Tibial nerve (tissue), 4 donors: ENCODE measurements at regions not wholly inside any gene's neighbourhood (a gene's known extent, or its start where the extent isn't known, plus 50 kb on each side); places are given as distances from the start of the nearest gene placed in this dataset.

Experiments used
- DNase-seq, 2 donors: peaks; one replicate each; pipeline ENCODE4 v3.0.0-alpha.2; 2019; ENCODE audit warnings: low spot score in 2 of 2
- H3K27ac ChIP-seq, 4 donors: fragments of 200-600 bp; sonication (generic) in 3 of 4; one replicate each; pipeline ENCODE4 v1.5.1; 2017 to 2019; ENCODE audit warnings: mild to moderate bottlenecking in 1 of 4
- H3K27me3 ChIP-seq, 2 donors: fragments of 200-600 bp; sonication (generic) in 1 of 2; one replicate each; pipeline versions ENCODE4 v1.5.1 to v1.6.0; 2017 to 2019
- H3K36me3 ChIP-seq, 3 donors: fragments of 200-600 bp; sonication (generic); one replicate each; pipeline ENCODE4 v1.5.1; 2018 to 2019
- H3K4me1 ChIP-seq, 4 donors: fragments of 200-600 bp; sonication (generic) in 3 of 4; one replicate each; pipeline ENCODE4 v1.5.1; 2017 to 2019
- H3K4me3 ChIP-seq, 4 donors: fragments of 200-600 bp; sonication (generic) in 3 of 4; one replicate each; pipeline ENCODE4 v1.5.1; 2017 to 2019; ENCODE audit warnings: mild to moderate bottlenecking in 1 of 4, moderate library complexity in 1 of 4
- H3K9me3 ChIP-seq, 4 donors: fragments of 200-600 bp; sonication (generic) in 3 of 4; one replicate each; pipeline ENCODE4 v1.5.1; 2017 to 2019
- CTCF ChIP-seq, 5 experiments: fragments of 200-600 bp in 3 of 5; fragments of 450-650 bp in 2 of 5; sonication (generic) in 3 of 5; IDR thresholded peaks; one replicate each; pipeline ENCODE4 v1.5.1; 2016 to 2019; ENCODE audit warnings: antibody characterized with exemption in 5 of 5, mild to moderate bottlenecking in 3 of 5, moderate library complexity in 2 of 5
- EP300 ChIP-seq, 2 donors: sonication (generic); formaldehyde crosslinking; IDR thresholded peaks; one replicate each; pipeline ENCODE4 v1.6.1; 2017; ENCODE audit warnings: antibody characterized with exemption in 2 of 2, mild to moderate bottlenecking in 1 of 2
- POLR2A ChIP-seq, 2 donors: fragments of 450-650 bp; IDR thresholded peaks; one replicate each; pipeline ENCODE4 v1.6.1; 2017; ENCODE audit warnings: antibody characterized with exemption in 2 of 2, mild to moderate bottlenecking in 2 of 2, moderate library complexity in 2 of 2
- WGBS, 2 donors: methylation state at CpG; one replicate each; pipeline ENCODE4 v1.1.5; 2018; 5-methylcytosine and 5-hydroxymethylcytosine counted together

- no peaks in the 10 kb centered on the region for H3K27me3 ChIP-seq
- H3K4me1 ChIP-seq, result peaks cover 0 to 3% (median 0%) of the 10 kb centered on the region in 4 donors
- no peaks in the 10 kb centered on the region for H3K36me3 ChIP-seq
- no peak overlapping the region for H3K4me3 ChIP-seq
- DNase-seq, result no peak
- H3K9me3 ChIP-seq, result peaks cover 0 to 4% (median 0%) of the 10 kb centered on the region in 4 donors
- H3K27ac ChIP-seq, result no peak overlapping the region
- TF ChIP-seq POLR2A (IDR thresholded peaks at IDR 0.05) (no peak), EP300 (IDR thresholded peaks at IDR 0.05) (no peak), CTCF (IDR thresholded peaks at IDR 0.05) (no peak)
- 85 to 96% methylated on average over 3 of the region's 3 CpGs for WGBS, 2 donors
These were observed 290.3 kb upstream of the ID2 start for GRCh38 chr2:8391584-8391983.

DNA sequence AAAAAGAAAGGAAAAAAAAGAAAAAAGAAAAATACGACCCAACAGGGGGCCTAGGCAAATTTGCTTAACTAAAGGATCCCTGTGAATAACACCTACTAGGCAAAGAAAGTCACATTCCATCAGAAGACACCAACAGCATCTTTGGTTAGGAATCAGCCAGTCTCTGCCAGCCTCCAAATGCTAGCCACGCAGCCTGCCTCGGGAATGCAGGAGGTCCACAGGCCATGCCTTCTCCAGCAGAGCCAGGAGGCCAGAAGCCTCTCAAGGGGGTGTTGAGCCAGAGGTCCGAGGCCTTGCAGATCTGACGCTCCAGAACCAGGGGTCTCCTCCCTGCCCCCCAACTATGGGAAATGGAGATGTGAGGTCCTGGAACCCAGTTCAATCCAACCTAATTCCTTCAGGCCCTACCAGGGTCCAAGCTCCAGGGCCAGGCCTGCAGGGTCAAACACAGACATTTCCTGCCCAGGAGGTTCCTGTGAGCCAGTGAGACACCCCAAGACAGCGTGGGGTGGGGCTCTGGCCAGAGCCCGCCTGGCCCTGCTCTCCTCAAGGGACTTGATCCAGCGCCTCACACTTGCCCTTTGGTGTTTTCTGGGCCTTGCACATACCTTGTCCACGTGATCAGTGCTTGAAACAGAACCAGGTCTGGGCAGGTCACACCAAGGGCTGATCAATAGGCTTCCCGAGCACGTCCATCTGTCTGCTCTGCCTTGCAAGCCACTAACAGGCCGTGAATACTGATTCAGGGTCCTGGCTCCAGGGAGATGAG lies 289.6 kb upstream of the ID2 start:
- no peak for DNase-seq
- H3K4me1 ChIP-seq, result peaks cover 0 to 3% (median 0%) of the 10 kb centered on the region in 4 donors
- TF ChIP-seq POLR2A (IDR thresholded peaks at IDR 0.05) (no peak), EP300 (IDR thresholded peaks at IDR 0.05) (no peak), CTCF (IDR thresholded peaks at IDR 0.05) (no peak)
- no peaks in the 10 kb centered on the region for H3K36me3 ChIP-seq
- peaks cover 0 to 4% (median 0%) of the 10 kb centered on the region in 4 donors for H3K9me3 ChIP-seq
- no peaks in the 10 kb centered on the region for H3K27me3 ChIP-seq
- H3K4me3 ChIP-seq, result no peak overlapping the region
- WGBS, 2 donors, result 92% methylated on average over 10 to 12 of the region's 12 CpGs
- H3K27ac ChIP-seq, result no peak overlapping the region

DNA sequence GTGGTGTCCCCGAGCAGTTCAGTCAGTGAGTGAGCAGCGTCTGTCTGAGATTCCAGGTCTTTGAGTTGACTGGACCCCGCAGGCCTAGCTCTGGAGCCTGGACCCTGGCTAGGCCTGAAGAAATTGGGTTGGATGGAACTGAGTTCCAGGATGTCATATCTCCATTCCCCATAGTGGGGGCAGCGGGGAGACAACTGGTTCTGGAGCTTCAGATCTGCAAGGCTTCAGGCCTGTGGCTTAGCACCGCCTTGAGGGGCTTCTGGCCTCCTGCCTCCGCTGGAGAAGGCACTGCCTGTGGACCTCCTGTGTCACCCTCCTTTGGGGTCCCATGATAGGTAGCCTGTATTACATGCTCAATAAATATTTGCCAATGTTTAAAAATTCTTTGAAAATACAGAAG lies 288.4 kb upstream of the ID2 start:
- no peaks in the 10 kb centered on the region for H3K27me3 ChIP-seq
- no peaks in the 10 kb centered on the region for H3K36me3 ChIP-seq
- no peak overlapping the region for H3K4me3 ChIP-seq
- WGBS, 2 donors, result 90 to 100% methylated on average over 5 to 6 of the region's 6 CpGs
- no peak overlapping the region for H3K27ac ChIP-seq
- TF ChIP-seq CTCF (IDR thresholded peaks at IDR 0.05) (no peak), POLR2A (IDR thresholded peaks at IDR 0.05) (no peak), EP300 (IDR thresholded peaks at IDR 0.05) (no peak)
- DNase-seq, result no peak
- no peaks in the 10 kb centered on the region for H3K9me3 ChIP-seq
- peaks cover 0 to 3% (median 0%) of the 10 kb centered on the region in 4 donors for H3K4me1 ChIP-seq

DNA sequence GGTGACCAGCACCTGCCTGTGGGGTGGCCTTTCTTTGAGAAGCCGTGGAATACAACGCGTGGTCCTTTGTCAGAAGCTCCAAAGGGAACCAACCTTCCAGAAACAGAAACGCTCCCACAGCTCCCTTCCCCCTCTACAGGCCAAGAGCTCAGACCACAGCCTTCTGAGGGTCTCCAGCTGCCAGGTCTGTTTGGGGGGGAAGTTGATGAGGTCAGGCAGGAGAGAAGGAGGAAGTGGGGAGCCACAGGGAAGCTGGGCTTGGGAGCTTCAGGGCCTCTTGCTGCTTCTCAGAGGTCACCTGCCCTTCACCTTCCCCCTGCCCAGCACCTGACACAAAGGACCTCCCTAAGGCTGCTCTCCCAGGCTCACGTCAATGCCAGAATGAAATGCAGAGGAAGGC lies 287.7 kb upstream of the ID2 start:
- Histone ChIP-seq H3K4me1 (peaks cover 0 to 3% (median 0%) of the 10 kb centered on the region in 4 donors), H3K27me3 (no peaks in the 10 kb centered on the region), H3K36me3 (no peaks in the 10 kb centered on the region), H3K4me3 (no peak overlapping the region), H3K27ac (no peak overlapping the region), H3K9me3 (no peaks in the 10 kb centered on the region)
- no peak for DNase-seq
- no peak for TF ChIP-seq CTCF (IDR thresholded peaks at IDR 0.05)
- TF ChIP-seq EP300 (IDR thresholded peaks at IDR 0.05), result no peak
- no peak for TF ChIP-seq POLR2A (IDR thresholded peaks at IDR 0.05)
- WGBS, 2 donors, result 85 to 95% methylated on average over 4 to 5 of the region's 5 CpGs

DNA sequence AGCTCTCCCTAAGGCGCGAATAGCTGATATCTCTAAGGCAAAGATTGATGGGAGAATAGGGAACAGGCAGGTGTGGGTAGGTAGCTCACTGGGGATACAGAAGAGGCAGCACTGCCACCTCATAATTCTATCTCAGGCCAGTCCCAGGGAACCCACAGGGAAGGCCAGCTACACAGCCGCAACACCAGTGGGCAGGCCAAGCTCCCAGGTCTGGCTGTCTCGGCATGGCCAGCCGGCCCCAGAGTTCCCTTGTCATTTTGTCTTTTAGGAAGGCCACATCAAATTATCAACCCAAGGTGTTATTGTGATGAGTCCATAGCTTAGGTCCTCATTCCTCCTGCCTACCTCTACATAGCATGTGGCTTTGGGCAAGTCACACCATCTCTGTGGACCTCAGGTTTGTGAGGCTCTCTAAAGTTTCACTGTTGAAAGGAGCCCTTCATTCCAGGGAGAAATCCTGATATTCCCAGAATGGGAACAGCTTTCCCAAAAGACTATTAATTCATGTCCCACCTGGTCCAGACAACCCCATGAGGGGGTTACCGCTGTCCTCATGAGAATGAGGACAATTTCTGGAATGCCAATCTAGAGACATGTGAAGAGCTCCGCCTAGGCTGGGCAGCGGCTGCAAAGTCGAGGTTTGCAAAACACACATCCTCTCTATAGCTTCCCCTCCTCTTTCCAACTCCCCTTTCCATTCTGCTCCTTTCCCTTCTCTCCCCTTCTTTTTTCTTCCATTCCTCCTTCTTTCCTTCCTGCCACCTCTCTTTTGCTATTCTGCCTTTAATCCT lies 287.1 kb upstream of the ID2 start:
- no peak overlapping the region for H3K4me3 ChIP-seq
- TF ChIP-seq POLR2A (IDR thresholded peaks at IDR 0.05) (no peak), CTCF (IDR thresholded peaks at IDR 0.05) (no peak), EP300 (IDR thresholded peaks at IDR 0.05) (no peak)
- no peaks in the 10 kb centered on the region for H3K9me3 ChIP-seq
- no peaks in the 10 kb centered on the region for H3K4me1 ChIP-seq
- H3K36me3 ChIP-seq, result no peaks in the 10 kb centered on the region
- no peak overlapping the region for H3K27ac ChIP-seq
- 88 to 92% methylated on average over 9 of the region's 9 CpGs for WGBS, 2 donors
- DNase-seq, result no peak
- H3K27me3 ChIP-seq, result no peaks in the 10 kb centered on the region
